Mucosa of rectum (tissue), 2 donors: ENCODE measurements at regions not wholly inside any gene's neighbourhood (a gene's known extent, or its start where the extent isn't known, plus 50 kb on each side); places are given as distances from the start of the nearest gene placed in this dataset.

ENCODE experiments used
- H3K27ac ChIP-seq, 2 donors: one replicate each; pipeline ENCODE4 v1.7.0; 2013; ENCODE audit warnings: inconsistent platforms in 2 of 2, low read depth in 2 of 2, low read length in 2 of 2
- H3K27me3 ChIP-seq, 2 donors: one replicate each; pipeline ENCODE4 v1.7.0; 2013; ENCODE audit warnings: low read length in 2 of 2; ENCODE audit not compliant: control insufficient read depth in 2 of 2, insufficient read depth in 2 of 2
- H3K36me3 ChIP-seq, 2 donors: one replicate each; pipeline ENCODE4 v1.7.0; 2013; ENCODE audit warnings: low read length in 2 of 2; ENCODE audit not compliant: control insufficient read depth in 2 of 2, insufficient read depth in 2 of 2
- H3K4me1 ChIP-seq, 2 donors: one replicate each; pipeline ENCODE4 v1.7.0; 2013; ENCODE audit warnings: low read length in 2 of 2, mild to moderate bottlenecking in 1 of 2; ENCODE audit not compliant: control insufficient read depth in 2 of 2, insufficient read depth in 2 of 2
- H3K4me3 ChIP-seq, 2 donors: one replicate each; pipeline ENCODE4 v1.7.0; 2013; ENCODE audit warnings: low read length in 2 of 2
- H3K9ac ChIP-seq, 2 donors: one replicate each; pipeline ENCODE4 v1.7.0; 2013; ENCODE audit warnings: low read length in 2 of 2, low read depth in 1 of 2, mild to moderate bottlenecking in 1 of 2
- H3K9me3 ChIP-seq, 2 donors: one replicate each; pipeline ENCODE4 v1.7.0; 2013; ENCODE audit warnings: low read length in 2 of 2; ENCODE audit not compliant: control insufficient read depth in 2 of 2
- donor health status: healthy.
- donor health status: Normal muscosa, but diverticular disease.

GRCh38 chr2:59905731-59906130, 647.7 kb downstream of the BCL11A start:
- Histone ChIP-seq H3K4me1 (no peaks in the 10 kb centered on the region), H3K27me3 (no peaks in the 10 kb centered on the region), H3K9me3 (no peaks in the 10 kb centered on the region), H3K27ac (no peak overlapping the region), H3K9ac (no peak overlapping the region), H3K4me3 (no peak overlapping the region), H3K36me3 (no peaks in the 10 kb centered on the region)

- Histone ChIP-seq H3K9me3 (no peaks in the 10 kb centered on the region), H3K4me1 (no peaks in the 10 kb centered on the region), H3K27ac (no peak overlapping the region), H3K27me3 (no peaks in the 10 kb centered on the region), H3K36me3 (no peaks in the 10 kb centered on the region), H3K4me3 (no peak overlapping the region), H3K9ac (no peak overlapping the region)
These were observed 649.4 kb downstream of the BCL11A start for GRCh38 chr2:59903994-59904544.

- Histone ChIP-seq H3K4me3 (no peak overlapping the region), H3K27ac (no peak overlapping the region), H3K9me3 (no peaks in the 10 kb centered on the region), H3K27me3 (no peaks in the 10 kb centered on the region), H3K36me3 (no peaks in the 10 kb centered on the region), H3K4me1 (no peaks in the 10 kb centered on the region), H3K9ac (no peak overlapping the region)
These were observed 652.6 kb downstream of the BCL11A start for GRCh38 chr2:59900728-59901452.

- H3K4me1 ChIP-seq: no peaks in the 10 kb centered on the region
- H3K36me3 ChIP-seq: no peaks in the 10 kb centered on the region
- no peaks in the 10 kb centered on the region for H3K27me3 ChIP-seq
- H3K4me3 ChIP-seq: no peak overlapping the region
- H3K9me3 ChIP-seq: no peaks in the 10 kb centered on the region
- no peak overlapping the region for H3K27ac ChIP-seq
- no peak overlapping the region for H3K9ac ChIP-seq
These were observed 653.8 kb downstream of the BCL11A start for GRCh38 chr2:59899692-59900091.

- H3K9ac ChIP-seq: no peak overlapping the region
These were observed 656.8 kb downstream of the BCL11A start for GRCh38 chr2:59896499-59897245.

GRCh38 chr2:59893612-59894011, 659.8 kb downstream of the BCL11A start:
- no peak overlapping the region for H3K9ac ChIP-seq
- no peak overlapping the region for H3K4me3 ChIP-seq
- H3K9me3 ChIP-seq: no peaks in the 10 kb centered on the region
- no peaks in the 10 kb centered on the region for H3K36me3 ChIP-seq
- H3K4me1 ChIP-seq: no peaks in the 10 kb centered on the region
- no peaks in the 10 kb centered on the region for H3K27me3 ChIP-seq
- H3K27ac ChIP-seq: no peak overlapping the region

More at GRCh38 chr2:59896499-59897245, 656.8 kb downstream of the BCL11A start:
- Histone ChIP-seq H3K9me3 (no peaks in the 10 kb centered on the region), H3K27ac (no peak overlapping the region), H3K4me3 (no peak overlapping the region), H3K4me1 (no peaks in the 10 kb centered on the region), H3K36me3 (no peaks in the 10 kb centered on the region), H3K27me3 (no peaks in the 10 kb centered on the region)

- no peak overlapping the region for H3K4me3 ChIP-seq
- no peaks in the 10 kb centered on the region for H3K4me1 ChIP-seq
- H3K9me3 ChIP-seq: no peaks in the 10 kb centered on the region
- no peaks in the 10 kb centered on the region for H3K36me3 ChIP-seq
- H3K27ac ChIP-seq: no peak overlapping the region
- no peaks in the 10 kb centered on the region for H3K27me3 ChIP-seq
- no peak overlapping the region for H3K9ac ChIP-seq
These were observed 661.1 kb downstream of the BCL11A start for GRCh38 chr2:59892398-59892797.

- Histone ChIP-seq H3K27ac (no peak overlapping the region), H3K9me3 (no peaks in the 10 kb centered on the region), H3K27me3 (no peaks in the 10 kb centered on the region), H3K4me3 (no peak overlapping the region), H3K4me1 (no peaks in the 10 kb centered on the region), H3K36me3 (no peaks in the 10 kb centered on the region), H3K9ac (no peak overlapping the region)
These were observed 664.1 kb downstream of the BCL11A start for GRCh38 chr2:59889305-59889704.

- Histone ChIP-seq H3K9ac (no peak overlapping the region), H3K27me3 (no peaks in the 10 kb centered on the region), H3K4me1 (no peaks in the 10 kb centered on the region)
These were observed 664.7 kb downstream of the BCL11A start for GRCh38 chr2:59888706-59889105.

GRCh38 chr2:59888015-59888414, 665.4 kb downstream of the BCL11A start:
- no peak overlapping the region for H3K4me3 ChIP-seq
- H3K27me3 ChIP-seq: no peaks in the 10 kb centered on the region
- H3K27ac ChIP-seq: no peak overlapping the region
- H3K9ac ChIP-seq: no peak overlapping the region
- no peaks in the 10 kb centered on the region for H3K36me3 ChIP-seq
- H3K9me3 ChIP-seq: no peaks in the 10 kb centered on the region
- H3K4me1 ChIP-seq: no peaks in the 10 kb centered on the region

More at GRCh38 chr2:59888706-59889105, 664.7 kb downstream of the BCL11A start:
- Histone ChIP-seq H3K9me3 (no peaks in the 10 kb centered on the region), H3K36me3 (no peaks in the 10 kb centered on the region), H3K4me3 (no peak overlapping the region), H3K27ac (no peak overlapping the region)
